ENCODE measurements at regions not wholly inside any gene's neighbourhood (a gene's known extent, or its start where the extent isn't known, plus 50 kb on each side); places are given as distances from the start of the nearest gene placed in this dataset.

DNA sequence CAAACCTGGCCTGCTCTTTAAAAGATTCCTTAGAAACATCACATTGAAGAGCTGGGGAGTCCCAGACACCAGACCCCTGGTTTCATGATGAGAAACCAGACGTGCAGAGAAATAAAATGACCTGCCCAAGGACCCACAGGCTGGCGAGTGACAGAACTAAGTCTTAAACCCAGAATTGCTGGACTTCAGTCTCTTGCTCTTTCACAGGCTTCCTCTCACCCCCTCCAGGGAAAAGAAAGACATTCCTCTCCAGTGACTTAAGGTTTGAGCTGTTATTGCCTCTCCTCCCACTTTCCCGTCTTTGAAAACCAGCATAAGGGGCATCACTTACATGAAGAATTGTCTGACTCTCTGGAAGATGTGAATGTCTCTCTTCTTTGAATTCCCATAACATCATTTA, 535.2 kb downstream of the IRX1 start:
- TF ChIP-seq, protein P1, sequence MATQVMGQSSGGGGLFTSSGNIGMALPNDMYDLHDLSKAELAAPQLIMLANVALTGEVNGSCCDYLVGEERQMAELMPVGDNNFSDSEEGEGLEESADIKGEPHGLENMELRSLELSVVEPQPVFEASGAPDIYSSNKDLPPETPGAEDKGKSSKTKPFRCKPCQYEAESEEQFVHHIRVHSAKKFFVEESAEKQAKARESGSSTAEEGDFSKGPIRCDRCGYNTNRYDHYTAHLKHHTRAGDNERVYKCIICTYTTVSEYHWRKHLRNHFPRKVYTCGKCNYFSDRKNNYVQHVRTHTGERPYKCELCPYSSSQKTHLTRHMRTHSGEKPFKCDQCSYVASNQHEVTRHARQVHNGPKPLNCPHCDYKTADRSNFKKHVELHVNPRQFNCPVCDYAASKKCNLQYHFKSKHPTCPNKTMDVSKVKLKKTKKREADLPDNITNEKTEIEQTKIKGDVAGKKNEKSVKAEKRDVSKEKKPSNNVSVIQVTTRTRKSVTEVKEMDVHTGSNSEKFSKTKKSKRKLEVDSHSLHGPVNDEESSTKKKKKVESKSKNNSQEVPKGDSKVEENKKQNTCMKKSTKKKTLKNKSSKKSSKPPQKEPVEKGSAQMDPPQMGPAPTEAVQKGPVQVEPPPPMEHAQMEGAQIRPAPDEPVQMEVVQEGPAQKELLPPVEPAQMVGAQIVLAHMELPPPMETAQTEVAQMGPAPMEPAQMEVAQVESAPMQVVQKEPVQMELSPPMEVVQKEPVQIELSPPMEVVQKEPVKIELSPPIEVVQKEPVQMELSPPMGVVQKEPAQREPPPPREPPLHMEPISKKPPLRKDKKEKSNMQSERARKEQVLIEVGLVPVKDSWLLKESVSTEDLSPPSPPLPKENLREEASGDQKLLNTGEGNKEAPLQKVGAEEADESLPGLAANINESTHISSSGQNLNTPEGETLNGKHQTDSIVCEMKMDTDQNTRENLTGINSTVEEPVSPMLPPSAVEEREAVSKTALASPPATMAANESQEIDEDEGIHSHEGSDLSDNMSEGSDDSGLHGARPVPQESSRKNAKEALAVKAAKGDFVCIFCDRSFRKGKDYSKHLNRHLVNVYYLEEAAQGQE (IDR thresholded peaks at IDR 0.05; ENCODE audit: insufficient read depth in 1 of 2, low read depth in 2 of 2, low read length in 2 of 2) = no peak
- TF ChIP-seq FOXP2 (optimal IDR thresholded peaks at IDR 0.05; ENCODE audit: borderline replicate concordance, extremely low read depth, extremely low read length, insufficient read depth) (no peak), POLR2AphosphoS5 (IDR thresholded peaks at IDR 0.05; ENCODE audit: low read depth, low read length) (no peak), TAF1 (IDR thresholded peaks at IDR 0.05; ENCODE audit: borderline replicate concordance, insufficient read depth, low read length) (no peak), SIN3A (IDR thresholded peaks at IDR 0.05; ENCODE audit: borderline replicate concordance, insufficient read depth, low read length) (no peak)

DNA sequence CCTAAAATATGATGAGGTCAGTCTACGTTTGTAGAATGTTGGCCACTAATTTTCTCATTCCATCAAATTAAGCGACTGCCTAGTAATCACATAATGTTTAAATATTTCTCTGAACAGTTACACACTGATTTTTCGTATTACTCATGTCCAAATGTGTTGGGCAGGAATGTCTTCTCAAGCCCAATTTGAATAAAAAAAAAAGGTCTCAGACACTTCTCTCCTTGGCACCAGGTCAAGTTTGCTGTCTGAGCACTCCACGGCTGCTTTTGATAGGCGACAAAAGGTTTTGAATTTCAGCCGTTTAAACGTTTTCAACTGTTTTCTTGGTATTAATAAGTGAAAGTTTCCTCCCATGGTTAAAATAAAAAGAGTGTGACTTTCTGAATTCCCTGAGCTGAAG, 542.1 kb downstream of the IRX1 start:
- TF ChIP-seq TAF1 (IDR thresholded peaks at IDR 0.05; ENCODE audit: borderline replicate concordance, insufficient read depth, low read length) (no peak), POLR2AphosphoS5 (IDR thresholded peaks at IDR 0.05; ENCODE audit: low read depth, low read length) (no peak), FOXP2 (optimal IDR thresholded peaks at IDR 0.05; ENCODE audit: borderline replicate concordance, extremely low read depth, extremely low read length, insufficient read depth) (no peak), SIN3A (IDR thresholded peaks at IDR 0.05; ENCODE audit: borderline replicate concordance, insufficient read depth, low read length) (no peak)
- TF ChIP-seq, protein P1 (IDR thresholded peaks at IDR 0.05; ENCODE audit: insufficient read depth in 1 of 2, low read depth in 2 of 2, low read length in 2 of 2) = no peak

DNA sequence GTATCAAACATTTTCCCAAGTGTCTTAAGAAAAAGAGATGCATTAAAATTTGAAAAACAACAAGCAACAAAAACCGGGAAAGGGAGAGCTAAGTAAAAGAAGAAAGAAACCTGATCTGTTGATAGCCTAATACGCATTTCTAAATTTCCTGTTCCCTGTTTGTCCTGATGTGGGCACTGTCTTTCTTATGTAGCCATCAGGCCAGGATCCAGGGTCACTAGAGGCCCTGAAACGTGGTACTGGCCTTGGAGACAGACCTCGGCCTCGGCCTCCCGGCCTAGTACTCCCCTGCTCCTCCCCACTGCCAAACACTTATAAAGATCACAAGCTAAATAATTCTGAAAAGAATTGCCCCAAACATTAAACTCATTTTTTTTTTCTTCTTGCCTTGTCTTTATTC, 547.2 kb downstream of the IRX1 start:
- TF ChIP-seq POLR2AphosphoS5 (IDR thresholded peaks at IDR 0.05; ENCODE audit: low read depth, low read length) (no peak), FOXP2 (optimal IDR thresholded peaks at IDR 0.05; ENCODE audit: borderline replicate concordance, extremely low read depth, extremely low read length, insufficient read depth) (no peak)

DNA sequence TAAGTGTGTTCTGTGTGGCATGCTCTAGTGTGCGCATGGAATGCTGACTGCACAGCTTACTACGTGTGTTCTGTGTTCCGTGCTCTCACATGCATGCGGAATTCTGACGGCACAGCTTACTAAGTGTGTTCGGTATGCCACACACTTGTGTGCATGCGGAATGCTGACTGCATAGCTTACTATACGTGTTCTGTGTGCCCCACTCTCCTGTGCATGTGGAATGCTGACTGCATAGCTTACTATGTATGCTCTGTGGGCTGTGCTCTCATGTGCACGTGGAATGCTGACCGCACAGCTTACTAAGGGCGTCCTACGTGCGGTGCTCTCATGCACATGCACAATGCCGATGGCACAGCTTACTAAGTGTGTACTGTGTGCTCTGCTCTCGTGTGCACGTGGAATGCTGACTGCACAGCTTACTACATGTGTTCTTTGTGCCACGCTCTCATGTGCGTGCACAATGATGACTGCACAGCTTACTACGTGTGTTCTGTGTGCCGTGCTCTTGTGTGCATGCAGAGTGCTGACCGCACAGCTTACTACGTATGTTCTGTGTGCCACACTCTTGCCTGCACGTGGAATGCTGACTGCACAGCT, 548.9 kb downstream of the IRX1 start:
- TF ChIP-seq SIN3A (IDR thresholded peaks at IDR 0.05; ENCODE audit: borderline replicate concordance, insufficient read depth, low read length) (no peak), POLR2AphosphoS5 (IDR thresholded peaks at IDR 0.05; ENCODE audit: low read depth, low read length) (no peak)
- TF ChIP-seq, protein P1 (IDR thresholded peaks at IDR 0.05; ENCODE audit: insufficient read depth in 1 of 2, low read depth in 2 of 2, low read length in 2 of 2) = no peak

DNA sequence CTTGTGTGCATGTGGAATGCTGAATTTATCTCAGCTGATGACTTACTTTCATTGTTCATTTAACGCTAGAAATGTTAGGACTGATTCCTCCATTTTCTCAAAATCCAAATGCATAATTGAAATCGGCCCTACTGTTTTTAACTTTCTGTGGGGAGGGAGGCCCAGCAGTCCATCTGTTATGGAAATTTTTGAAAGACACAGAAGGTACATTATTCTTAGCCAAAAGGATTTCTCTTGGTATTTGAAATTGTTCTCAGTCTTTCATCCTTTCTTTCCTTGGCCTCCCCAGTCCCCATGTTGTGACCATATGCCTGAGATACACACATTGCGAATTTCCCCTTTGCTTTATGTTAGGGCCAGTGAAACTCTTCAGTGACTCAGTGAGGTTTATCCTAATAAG, 549.9 kb downstream of the IRX1 start:
- TF ChIP-seq FOXP2 (optimal IDR thresholded peaks at IDR 0.05; ENCODE audit: borderline replicate concordance, extremely low read depth, extremely low read length, insufficient read depth) (no peak), POLR2AphosphoS5 (IDR thresholded peaks at IDR 0.05; ENCODE audit: low read depth, low read length) (no peak), SIN3A (IDR thresholded peaks at IDR 0.05; ENCODE audit: borderline replicate concordance, insufficient read depth, low read length) (no peak), TAF1 (IDR thresholded peaks at IDR 0.05; ENCODE audit: borderline replicate concordance, insufficient read depth, low read length) (no peak)
- TF ChIP-seq, protein P1 (IDR thresholded peaks at IDR 0.05; ENCODE audit: insufficient read depth in 1 of 2, low read depth in 2 of 2, low read length in 2 of 2) = no peak

Measured in PFSK-1 (cell line).